Esophagus squamous epithelium (tissue), 5 donors: ENCODE measurements at regions not wholly inside any gene's neighbourhood (a gene's known extent, or its start where the extent isn't known, plus 50 kb on each side); places are given as distances from the start of the nearest gene placed in this dataset.

Experiments
- DNase-seq: peaks from one replicate; lab custom pipeline; 2025; lab: John Stamatoyannopoulos, UW
- H3K27ac ChIP-seq, 4 donors: fragments of 200-600 bp; sonication (generic); one replicate each; pipeline ENCODE4 v1.5.1; 2016 to 2019; ENCODE audit warnings: mild to moderate bottlenecking in 1 of 4
- H3K27me3 ChIP-seq, 4 donors: fragments of 200-600 bp; sonication (generic); 1 replicate in 3 of 4; 2 replicates in 1 of 4; pipeline versions ENCODE4 v1.5.1 to v1.6.0; 2017 to 2021; ENCODE audit warnings: antibody characterized with exemption in 1 of 4
- H3K36me3 ChIP-seq, 3 donors: fragments of 200-600 bp; sonication (generic); one replicate each; pipeline ENCODE4 v1.5.1; 2016 to 2019
- H3K4me1 ChIP-seq, 3 donors: fragments of 200-600 bp; sonication (generic); one replicate each; pipeline ENCODE4 v1.5.1; 2017 to 2019
- H3K4me3 ChIP-seq, 4 donors: fragments of 200-600 bp; sonication (generic); 1 replicate in 3 of 4; 2 replicates in 1 of 4; pipeline ENCODE4 v1.5.1; 2016 to 2019; ENCODE audit warnings: mild to moderate bottlenecking in 2 of 4, moderate library complexity in 1 of 4
- H3K9me3 ChIP-seq, 3 donors: fragments of 200-600 bp; sonication (generic); one replicate each; pipeline ENCODE4 v1.5.1; 2016 to 2019
- CTCF ChIP-seq, 6 experiments: fragments of 450-650 bp in 4 of 6; fragments of 200-600 bp in 2 of 6; sonication (generic) in 2 of 6; IDR thresholded peaks; one replicate each; pipeline ENCODE4 v1.5.1; 2016 to 2019; ENCODE audit warnings: antibody characterized with exemption in 6 of 6, mild to moderate bottlenecking in 4 of 6, moderate library complexity in 4 of 6
- POLR2A ChIP-seq, 4 donors: fragments of 450-650 bp; IDR thresholded peaks; one replicate each; pipeline ENCODE4 v1.6.1; 2017; ENCODE audit warnings: antibody characterized with exemption in 4 of 4, mild to moderate bottlenecking in 4 of 4, moderate library complexity in 3 of 4
- WGBS, 2 donors: methylation state at CpG; one replicate each; pipeline ENCODE4 v1.1.5; 2018; 5-methylcytosine and 5-hydroxymethylcytosine counted together
- intact Hi-C: fragments of 100-400 bp; cut with DNase I; formaldehyde crosslinking; loops from one replicate; pipeline ENCODE4 v1.15.0; 2022
- donor health status: DM: yes; HTN: yes; CAD: no.

- no peaks in the 10 kb centered on the region for H3K9me3 ChIP-seq
- intact Hi-C loops: no loop called here
- TF ChIP-seq CTCF (IDR thresholded peaks at IDR 0.05) (no peak), POLR2A (IDR thresholded peaks at IDR 0.05) (no peak)
- no peaks in the 10 kb centered on the region for H3K4me1 ChIP-seq
- DNase-seq: no peak
- H3K36me3 ChIP-seq: no peaks in the 10 kb centered on the region
- no peak overlapping the region for H3K27ac ChIP-seq
- H3K27me3 ChIP-seq: no peaks in the 10 kb centered on the region
- 64 to 82% methylated on average over 1 of the region's 1 CpG for WGBS, 2 donors
- no peak overlapping the region for H3K4me3 ChIP-seq
Observed at GRCh38 chr3:84439476-84439875, 519.3 kb upstream of the CADM2 start.

GRCh38 chr3:84440291-84440690, 518.5 kb upstream of the CADM2 start:
- no peaks in the 10 kb centered on the region for H3K27me3 ChIP-seq
- TF ChIP-seq CTCF (IDR thresholded peaks at IDR 0.05) (no peak), POLR2A (IDR thresholded peaks at IDR 0.05) (no peak)
- no peaks in the 10 kb centered on the region for H3K36me3 ChIP-seq
- H3K4me3 ChIP-seq: no peak overlapping the region
- no peak for DNase-seq
- 73 to 74% methylated on average over 10 to 11 of the region's 11 CpGs for WGBS, 2 donors
- H3K9me3 ChIP-seq: no peaks in the 10 kb centered on the region
- no peaks in the 10 kb centered on the region for H3K4me1 ChIP-seq
- H3K27ac ChIP-seq: no peak overlapping the region
- intact Hi-C loops: no loop called here

- DNase-seq: no peak
- no peak overlapping the region for H3K27ac ChIP-seq
- no peaks in the 10 kb centered on the region for H3K27me3 ChIP-seq
- H3K36me3 ChIP-seq: no peaks in the 10 kb centered on the region
- H3K9me3 ChIP-seq: no peaks in the 10 kb centered on the region
- WGBS, 2 donors: 73 to 86% methylated on average over 2 of the region's 2 CpGs
- H3K4me3 ChIP-seq: no peak overlapping the region
- intact Hi-C loops: no loop called here
- TF ChIP-seq CTCF (IDR thresholded peaks at IDR 0.05) (no peak), POLR2A (IDR thresholded peaks at IDR 0.05) (no peak)
- no peaks in the 10 kb centered on the region for H3K4me1 ChIP-seq
Observed at GRCh38 chr3:84442533-84442932, 516.3 kb upstream of the CADM2 start.

GRCh38 chr3:84444726-84445521, 513.9 kb upstream of the CADM2 start:
- intact Hi-C loops: no loop called here
- TF ChIP-seq CTCF (IDR thresholded peaks at IDR 0.05) (no peak), POLR2A (IDR thresholded peaks at IDR 0.05) (no peak)
- Histone ChIP-seq H3K4me3 (no peak overlapping the region), H3K4me1 (no peaks in the 10 kb centered on the region), H3K27ac (no peak overlapping the region), H3K27me3 (no peaks in the 10 kb centered on the region), H3K9me3 (no peaks in the 10 kb centered on the region), H3K36me3 (no peaks in the 10 kb centered on the region)
- 43 to 67% methylated on average over 6 of the region's 6 CpGs for WGBS, 2 donors
- no peak for DNase-seq

- Histone ChIP-seq H3K36me3 (no peaks in the 10 kb centered on the region), H3K27ac (no peak overlapping the region), H3K9me3 (no peaks in the 10 kb centered on the region), H3K4me3 (no peak overlapping the region), H3K4me1 (no peaks in the 10 kb centered on the region), H3K27me3 (no peaks in the 10 kb centered on the region)
- intact Hi-C loops: no loop called here
- TF ChIP-seq POLR2A (IDR thresholded peaks at IDR 0.05) (no peak), CTCF (IDR thresholded peaks at IDR 0.05) (no peak)
- no peak for DNase-seq
- 76 to 82% methylated on average over 8 of the region's 8 CpGs for WGBS, 2 donors
Observed at GRCh38 chr3:84487296-84487695, 471.5 kb upstream of the CADM2 start.
